Astrocyte of the spinal cord (primary cell): ENCODE measurements at regions not wholly inside any gene's neighbourhood (a gene's known extent, or its start where the extent isn't known, plus 50 kb on each side); places are given as distances from the start of the nearest gene placed in this dataset.

Experiments
- DNase-seq: peaks from one replicate; pipeline ENCODE4 v3.0.0; 2011; ENCODE audit warnings: low read depth, low spot score
- H3K4me3 ChIP-seq: 2 replicates; pipeline ENCODE4 v1.5.1; 2011; ENCODE audit warnings: low read depth, mild to moderate bottlenecking, low read length, moderate library complexity
- in situ Hi-C: cut with HindIII; loops from 2 replicates; pipeline ENCODE4 v1.10.0; 2017; ENCODE audit warnings: low sequenced_read_pairs
- TF ChIP-seq, protein P1 (sequence below): IDR thresholded peaks from 2 replicates; pipeline ENCODE4 v1.5.1; 2012; ENCODE audit warnings: low read depth, mild to moderate bottlenecking, low read length, inconsistent platforms

DNA sequence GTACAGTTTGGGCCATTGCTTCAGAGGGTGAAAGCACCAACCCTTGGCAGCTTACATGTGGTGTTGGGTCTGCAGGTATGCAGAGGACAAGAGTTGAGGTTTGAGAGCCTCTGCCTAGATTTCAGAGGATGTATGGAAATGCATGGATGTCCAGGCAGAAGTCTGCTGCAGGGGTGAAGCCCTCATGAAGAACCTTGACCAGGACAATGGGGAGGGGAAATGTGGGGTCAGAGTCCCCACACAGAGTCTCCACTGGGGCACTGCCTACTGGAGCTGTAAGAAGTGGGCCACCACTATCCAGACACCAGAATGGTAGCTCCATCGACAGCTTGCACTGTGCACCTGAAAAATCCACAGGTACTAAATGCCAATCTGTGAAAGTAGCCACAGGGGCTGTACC lies 113.6 kb upstream of the SPATA31C2 start:
- in situ Hi-C loops: no loop called here
- TF ChIP-seq, protein P1, sequence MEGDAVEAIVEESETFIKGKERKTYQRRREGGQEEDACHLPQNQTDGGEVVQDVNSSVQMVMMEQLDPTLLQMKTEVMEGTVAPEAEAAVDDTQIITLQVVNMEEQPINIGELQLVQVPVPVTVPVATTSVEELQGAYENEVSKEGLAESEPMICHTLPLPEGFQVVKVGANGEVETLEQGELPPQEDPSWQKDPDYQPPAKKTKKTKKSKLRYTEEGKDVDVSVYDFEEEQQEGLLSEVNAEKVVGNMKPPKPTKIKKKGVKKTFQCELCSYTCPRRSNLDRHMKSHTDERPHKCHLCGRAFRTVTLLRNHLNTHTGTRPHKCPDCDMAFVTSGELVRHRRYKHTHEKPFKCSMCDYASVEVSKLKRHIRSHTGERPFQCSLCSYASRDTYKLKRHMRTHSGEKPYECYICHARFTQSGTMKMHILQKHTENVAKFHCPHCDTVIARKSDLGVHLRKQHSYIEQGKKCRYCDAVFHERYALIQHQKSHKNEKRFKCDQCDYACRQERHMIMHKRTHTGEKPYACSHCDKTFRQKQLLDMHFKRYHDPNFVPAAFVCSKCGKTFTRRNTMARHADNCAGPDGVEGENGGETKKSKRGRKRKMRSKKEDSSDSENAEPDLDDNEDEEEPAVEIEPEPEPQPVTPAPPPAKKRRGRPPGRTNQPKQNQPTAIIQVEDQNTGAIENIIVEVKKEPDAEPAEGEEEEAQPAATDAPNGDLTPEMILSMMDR: no peak
- no peak overlapping the region for H3K4me3 ChIP-seq
- DNase-seq: no peak

DNA sequence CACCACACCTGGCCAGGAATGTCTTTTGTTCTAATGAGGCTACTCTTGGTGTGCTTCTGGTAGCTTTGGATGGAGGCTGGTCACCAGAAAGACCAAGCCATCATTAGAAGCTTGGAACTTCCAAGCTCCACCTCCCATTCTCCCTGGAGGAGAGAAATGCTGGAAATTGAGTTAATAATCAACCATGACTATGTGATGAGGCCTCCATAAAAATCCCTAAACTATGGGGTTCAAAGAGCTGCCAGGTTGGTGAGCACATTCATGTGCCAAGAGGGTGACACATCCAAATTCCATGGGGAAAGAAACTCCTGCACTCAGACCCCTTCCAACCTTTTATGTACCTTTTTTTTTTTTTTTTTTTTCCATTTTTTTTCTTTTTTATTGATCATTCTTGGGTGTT lies 105.5 kb upstream of the SPATA31C2 start:
- in situ Hi-C loops: no loop called here
- H3K4me3 ChIP-seq: no peak overlapping the region
- TF ChIP-seq, protein P1: no peak
- DNase-seq: no peak

DNA sequence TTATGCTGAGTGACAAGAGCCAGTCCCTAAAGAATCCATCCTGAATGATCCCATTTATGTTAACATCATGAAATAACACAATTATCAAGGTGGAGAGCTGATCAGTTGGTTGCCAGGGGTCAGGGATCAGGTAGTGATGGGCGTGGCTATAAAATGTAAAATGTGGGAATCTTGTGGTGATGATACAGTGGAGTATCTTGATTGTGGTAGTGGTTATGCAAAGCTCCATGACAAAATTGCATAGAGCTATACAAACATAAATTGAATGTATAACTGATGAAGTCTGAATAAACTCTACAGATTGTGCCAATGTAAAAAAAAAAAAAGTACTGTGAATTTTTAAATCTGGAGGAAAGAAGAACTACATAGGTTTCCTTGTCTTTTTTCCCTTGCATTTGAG lies 104.6 kb upstream of the SPATA31C2 start:
- TF ChIP-seq, protein P1: no peak
- no peak overlapping the region for H3K4me3 ChIP-seq
- no peak for DNase-seq
- in situ Hi-C loops: no loop called here

DNA sequence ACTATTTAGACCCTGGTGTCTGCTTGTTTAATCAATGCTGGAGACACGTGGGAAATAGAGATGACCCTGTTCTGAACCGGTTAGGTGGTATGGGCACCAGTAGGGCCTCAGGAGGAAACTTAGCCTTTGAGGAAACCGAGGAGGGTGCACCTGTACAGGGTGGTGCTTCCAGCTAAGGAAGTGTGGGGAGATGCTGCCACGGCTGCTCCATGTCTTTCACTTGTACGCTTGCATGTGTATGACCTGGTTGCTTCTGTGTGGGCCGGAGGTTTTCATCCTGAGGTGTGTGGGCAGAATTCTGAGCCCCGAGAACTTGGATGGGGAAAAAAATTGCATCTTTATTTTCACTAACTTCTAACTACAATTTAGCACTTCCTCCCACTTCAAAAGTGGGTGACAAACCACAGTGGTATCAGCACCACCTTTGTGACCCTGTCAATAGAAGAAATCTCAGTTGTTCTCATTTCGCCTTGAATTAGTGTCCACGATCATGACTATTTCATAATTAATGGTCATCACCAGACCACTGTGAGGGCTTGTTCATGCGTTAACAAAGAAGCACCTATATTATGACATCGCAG lies 99.8 kb upstream of the SPATA31C2 start:
- DNase-seq: no peak
- H3K4me3 ChIP-seq: no peak overlapping the region
- TF ChIP-seq, protein P1: no peak
- in situ Hi-C loops: no loop called here

DNA sequence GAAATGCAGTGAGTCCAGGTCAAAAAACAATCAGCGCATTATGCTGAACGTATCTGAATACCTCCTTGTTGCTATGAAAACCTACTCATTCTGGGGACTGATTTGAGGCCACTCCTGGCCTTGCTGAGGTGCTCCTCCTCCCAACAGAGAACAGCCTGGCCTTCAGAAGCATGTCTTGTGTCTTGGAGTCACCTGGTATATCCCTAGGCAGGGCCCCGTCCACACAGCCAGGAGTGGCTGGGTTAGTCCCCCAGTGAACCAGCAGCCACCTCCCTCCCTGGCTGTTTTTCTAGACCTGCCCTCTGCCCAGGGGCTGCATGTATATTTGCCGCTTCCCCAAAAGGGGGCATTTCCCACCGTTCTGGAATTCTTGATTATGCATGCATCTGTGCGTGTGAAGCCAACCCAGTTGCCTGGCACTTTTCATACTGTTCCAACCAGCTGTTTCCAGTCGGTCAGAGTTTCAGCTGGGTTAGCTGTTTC lies 99.2 kb upstream of the SPATA31C2 start:
- in situ Hi-C loops: no loop called here
- TF ChIP-seq, protein P1: no peak
- H3K4me3 ChIP-seq: no peak overlapping the region
- DNase-seq: no peak

DNA sequence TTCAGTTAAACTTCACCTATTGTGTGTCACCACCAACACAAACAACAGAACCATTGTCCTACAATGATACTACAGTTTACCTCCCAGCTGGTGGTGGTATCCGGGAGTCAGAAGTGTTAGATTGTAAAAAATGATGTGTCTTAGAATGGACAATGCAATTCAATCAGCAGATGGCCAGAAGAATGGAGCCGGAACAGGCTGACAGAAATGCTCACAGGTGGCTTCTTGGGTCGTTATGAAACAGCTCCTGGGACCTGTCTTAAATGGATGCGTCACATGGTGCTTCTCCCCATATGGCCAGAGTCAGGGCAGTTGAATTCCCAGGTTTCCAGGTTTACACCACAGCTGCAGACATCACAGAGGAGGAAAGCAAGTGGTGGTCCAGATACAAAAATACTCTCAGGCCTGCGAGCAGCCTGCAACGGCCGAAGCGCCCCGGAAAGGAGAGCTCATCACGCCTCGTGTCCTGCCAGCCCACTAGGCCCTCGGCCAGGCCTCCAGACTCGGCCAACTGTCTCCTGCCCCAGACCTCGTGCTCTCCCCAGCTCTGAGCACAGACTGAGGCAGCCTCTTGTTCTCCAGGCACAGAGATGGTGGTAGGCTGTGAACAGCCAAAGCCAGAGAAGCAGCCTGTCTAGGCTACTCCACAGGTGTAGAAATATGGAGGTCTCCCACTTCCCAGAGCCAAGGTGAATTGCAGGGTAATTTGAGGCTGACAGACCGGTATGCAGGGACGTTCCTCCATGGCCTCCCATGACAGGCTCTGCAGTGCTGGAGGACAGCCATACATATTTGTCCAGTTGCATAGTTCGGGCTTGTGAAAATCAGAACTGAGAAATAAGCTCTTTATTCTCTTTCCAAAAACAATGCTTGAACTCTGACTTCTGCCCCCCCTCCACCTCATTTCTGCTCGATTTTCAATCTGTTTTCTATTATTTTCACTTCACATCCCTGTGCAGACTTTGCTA lies 98.5 kb upstream of the SPATA31C2 start:
- in situ Hi-C loops: no loop called here
- no peak for DNase-seq
- TF ChIP-seq, protein P1: no peak
- H3K4me3 ChIP-seq: no peak overlapping the region
